Kidney capillary endothelial cell (primary cell): ENCODE measurements at regions not wholly inside any gene's neighbourhood (a gene's known extent, or its start where the extent isn't known, plus 50 kb on each side); places are given as distances from the start of the nearest gene placed in this dataset.

Experiments used
- DNase-seq: peaks from one replicate; pipeline ENCODE4 v3.0.0-alpha.2; 2018; ENCODE audit warnings: low spot score

DNA sequence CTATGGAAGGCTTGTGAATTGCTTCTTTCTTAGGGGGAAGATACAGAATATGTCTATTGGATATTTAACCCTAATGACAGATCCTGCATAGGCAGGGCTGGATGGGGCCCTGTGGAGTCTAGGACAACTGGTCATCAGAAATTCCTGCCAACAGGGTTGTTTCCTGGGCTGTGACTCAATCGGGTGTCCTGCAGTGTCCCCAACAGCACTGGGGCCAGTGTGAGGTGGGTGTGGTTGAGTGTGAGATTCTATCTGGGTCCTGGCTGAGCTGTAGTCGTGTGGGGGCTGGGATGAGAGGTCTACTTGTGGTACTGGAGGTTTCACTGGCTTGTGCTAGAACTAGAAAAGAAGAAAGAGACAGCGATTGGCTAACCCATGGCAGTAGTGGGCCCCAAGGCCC, 87.3 kb upstream of the WDR1 start:
- DNase-seq, result no peak

DNA sequence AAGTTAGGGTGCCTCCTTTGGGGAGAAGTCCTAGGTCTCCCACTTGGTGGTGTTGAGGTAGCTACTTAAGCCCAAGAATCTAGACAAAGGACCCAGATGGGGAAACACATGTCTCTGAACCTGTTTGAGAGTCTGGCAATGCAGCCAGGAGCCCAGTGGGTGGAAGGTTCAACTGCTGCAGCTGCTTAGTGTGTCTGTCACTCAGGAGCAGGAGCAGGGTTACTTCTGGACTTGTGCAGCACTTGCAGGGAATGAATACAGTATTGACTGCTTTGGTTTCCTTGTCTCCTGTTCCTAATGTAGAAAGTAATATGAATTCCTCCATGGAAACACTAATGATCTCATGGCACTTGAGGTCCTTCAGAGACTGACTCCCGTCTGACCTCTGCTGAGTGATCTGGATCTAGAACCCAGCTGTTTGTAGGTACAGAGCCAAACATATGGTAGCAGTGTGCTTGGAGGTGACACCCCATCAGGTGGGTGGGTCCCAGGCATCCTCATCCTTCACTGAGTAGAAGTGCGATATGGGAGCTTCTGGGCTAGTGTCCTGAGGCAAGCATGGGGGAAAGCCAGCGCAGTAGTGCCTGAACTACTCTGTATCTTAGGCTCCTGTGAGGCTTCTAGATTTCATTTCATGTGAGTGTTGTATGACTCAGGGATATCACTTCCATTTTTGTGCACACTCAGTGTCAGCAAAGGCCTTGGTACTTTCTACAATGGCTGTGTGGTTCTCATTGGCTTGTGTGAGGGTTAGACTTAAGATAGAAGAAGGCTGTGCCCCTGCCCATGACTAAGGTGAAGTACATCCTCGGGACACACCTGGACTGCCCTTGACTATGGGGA, 85.0 kb upstream of the WDR1 start:
- no peak for DNase-seq

DNA sequence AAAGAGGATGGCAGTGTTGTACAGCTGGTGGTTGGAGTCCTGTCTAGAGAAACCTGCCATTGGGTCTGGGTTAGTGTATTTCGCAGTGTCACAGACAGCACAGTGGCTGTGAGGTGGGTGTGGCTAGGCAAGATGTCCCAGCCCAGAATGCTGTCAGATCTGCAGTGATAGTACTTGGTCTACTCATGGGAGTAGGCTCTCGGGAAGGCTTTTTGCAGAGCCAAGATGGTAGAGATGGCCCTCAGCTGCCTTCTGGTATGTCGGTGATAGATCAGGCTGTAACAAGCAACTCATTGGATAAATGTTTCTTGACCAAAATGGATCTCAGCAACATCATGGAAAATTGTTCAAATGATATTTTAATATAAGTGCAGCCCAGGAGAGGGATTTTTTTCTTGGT, 84.3 kb upstream of the WDR1 start:
- no peak for DNase-seq

DNA sequence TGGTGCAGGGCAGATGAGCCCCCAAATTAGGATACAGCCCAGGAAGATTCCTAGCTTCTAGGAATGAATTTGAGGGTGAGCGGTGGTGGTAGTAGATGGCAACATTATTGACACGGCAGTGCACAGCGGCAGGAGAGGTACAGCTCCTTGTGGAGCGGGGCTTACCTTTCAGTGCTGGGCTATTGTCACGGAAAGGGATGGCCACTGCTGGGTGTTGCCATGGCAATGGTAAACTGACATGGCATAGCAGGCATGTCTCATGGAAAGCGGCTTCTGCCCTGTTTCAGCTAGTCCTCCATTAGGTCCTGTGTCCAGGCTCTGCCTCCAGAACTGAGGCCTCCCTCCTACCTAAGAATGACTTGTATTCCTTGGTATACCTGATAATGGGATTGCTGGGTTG, 81.8 kb upstream of the WDR1 start:
- DNase-seq, result no peak

DNA sequence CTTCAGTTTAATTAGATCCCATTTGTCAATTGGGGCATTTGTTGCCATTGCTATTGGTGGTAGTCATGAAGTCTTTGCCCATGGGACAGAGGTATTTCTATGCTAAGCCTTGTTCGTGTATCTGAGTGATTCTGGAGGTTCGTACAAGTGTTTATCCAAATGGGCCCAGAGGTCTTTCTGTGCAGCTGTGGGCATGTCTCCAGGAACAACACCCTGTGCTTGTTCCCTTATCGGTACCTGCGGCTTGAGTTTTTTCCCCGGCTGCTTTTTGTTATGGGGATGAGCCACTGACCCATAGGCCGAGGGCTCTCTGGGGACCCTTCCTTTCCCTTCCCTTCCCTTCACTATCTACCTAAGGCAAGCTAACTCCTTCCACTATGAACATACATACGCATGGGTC, 81.4 kb upstream of the WDR1 start:
- no peak for DNase-seq

DNA sequence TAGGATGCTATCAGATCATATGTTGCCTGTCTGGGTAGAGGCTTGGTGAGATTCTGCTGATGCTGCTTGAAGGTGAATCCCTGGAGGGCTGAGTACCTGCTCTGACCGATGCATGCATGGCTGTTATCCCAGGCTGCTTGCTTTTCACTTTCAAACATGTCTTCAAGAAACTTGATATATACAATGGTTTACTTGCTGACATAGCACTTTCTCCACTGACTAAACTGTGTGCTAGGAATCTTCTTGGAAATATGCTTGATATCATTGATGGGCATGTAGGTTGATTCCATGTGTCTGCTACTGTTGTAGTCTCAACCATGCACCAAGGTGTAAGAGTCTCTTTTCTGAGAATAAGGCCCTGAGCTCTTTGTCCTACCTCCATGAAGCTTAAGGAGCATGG, 79.6 kb upstream of the WDR1 start:
- no peak for DNase-seq

DNA sequence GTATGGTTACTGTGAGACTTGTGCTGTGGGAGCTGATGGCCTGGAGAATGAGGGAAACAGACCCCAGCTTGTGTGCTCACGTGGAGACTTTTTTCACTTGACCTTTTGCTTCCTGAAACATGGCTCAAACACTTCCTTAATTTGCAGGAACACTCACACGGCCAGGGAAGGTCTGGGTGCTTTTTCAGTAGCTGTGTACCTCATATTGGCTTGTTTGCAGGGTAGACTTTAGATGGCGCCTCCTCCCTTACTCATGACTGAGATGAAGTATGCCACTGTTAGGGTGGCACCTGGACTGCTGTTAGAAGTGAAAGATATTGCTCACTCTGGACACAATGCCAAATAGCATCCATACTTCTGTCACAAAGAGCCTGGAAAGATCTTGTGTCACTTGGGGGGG, 75.7 kb upstream of the WDR1 start:
- DNase-seq, result no peak

DNA sequence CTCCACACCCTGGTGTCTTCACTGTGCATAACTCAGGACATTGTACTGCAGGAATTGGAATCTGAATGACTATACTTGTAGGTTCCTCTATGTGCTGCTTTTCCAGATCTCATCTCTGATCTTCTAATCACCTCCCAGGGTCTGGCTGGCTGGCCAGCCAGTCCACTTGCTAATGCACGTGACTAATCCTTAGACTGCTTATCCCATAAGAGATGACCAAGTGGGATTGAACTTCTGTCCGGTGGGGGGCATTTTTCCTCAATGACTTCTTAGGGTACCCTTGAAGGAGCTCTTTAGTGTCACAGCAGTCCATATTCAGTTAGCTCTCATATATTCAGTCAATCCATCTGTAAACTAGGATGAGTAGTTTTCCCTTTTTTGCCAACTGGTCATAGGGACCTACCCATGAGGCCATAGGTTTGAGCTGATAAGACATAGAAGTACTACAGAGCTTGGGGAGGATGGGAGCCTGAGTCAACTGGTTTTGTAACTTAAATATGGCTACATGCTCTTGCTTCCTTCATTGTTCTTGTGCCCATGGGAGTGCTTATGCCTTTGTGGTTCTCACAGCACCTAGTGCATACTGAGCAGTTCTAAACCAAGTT, 71.9 kb upstream of the WDR1 start:
- no peak for DNase-seq

DNA sequence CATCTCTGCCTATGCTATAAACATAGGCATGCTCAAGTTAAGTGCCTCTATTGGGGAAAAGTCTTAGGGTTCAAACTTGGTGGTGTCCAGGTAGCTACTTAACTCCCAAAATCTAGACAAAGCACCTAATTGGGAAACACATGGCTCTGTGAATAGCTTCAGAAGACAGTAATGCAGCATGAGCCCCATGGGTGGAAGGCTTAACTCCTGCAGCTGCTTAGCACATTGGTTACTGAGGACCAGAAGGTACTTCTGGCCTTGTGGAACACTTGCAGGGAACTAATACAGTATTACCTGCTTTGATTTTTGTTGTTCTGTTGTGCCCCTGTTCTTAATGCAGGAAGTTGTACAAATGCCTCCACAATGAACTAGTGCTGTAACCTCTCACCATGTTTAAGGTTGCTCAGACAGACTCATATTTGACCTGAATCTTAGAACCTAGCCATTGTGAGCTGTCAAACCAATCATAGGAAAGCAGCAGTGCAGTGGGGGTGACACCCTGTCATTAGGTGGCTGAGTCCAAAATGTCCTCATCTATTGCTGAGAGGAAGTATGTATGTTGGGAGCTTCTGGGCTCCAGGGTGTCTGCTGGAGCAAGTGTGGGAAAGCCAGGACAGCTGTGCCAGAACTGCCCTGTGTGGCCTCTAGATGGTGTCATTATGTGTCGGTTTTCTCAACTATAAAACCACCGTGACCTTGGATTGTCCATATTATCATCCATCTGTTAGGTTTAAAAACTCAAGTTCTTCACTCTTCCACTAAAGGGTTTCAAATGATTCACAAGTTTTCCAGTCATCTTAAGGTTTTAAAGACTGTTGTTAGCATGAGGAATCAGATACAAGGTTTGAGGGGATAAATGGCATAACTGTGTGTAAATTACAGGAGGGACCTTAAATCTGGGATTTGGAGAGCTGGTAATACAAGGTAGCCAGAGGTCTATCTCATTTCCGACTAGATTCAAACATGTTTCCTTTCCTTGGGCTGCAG, 69.9 kb upstream of the WDR1 start:
- peak; percentile 63 for DNase-seq

DNA sequence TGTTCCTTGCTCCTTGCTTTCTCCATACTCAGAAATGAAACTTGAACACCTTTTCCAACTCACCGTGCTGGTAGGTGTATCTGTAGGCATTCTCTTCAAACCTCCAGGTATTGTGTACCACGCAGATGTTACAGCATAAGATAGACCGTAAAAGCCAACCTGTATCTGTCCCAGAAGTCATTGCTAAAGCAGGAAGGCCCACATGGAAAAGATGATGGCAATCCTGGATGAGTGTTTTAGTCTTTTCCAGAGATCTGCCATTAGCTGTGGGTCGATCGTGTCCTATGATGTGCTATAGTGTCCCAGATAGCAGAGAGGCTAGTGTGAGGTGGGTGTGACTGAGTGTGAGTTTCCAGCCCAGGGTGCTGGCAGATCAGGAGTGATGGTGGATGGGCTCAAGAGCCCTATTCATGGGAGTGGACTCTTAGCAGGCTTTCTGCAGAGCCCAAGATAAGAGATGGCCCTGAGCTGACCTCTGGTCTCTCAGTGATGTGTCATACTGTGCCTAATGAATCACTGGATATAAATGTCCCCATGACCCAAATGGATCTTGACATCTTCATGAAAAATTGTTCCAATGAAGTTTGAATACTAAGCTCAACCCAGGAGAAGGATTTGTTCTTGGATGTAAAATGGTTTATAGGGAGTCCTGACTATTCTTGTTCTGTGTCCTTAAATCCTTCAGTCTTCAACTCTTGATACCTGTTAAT, 69.1 kb upstream of the WDR1 start:
- peak; percentile 65 for DNase-seq

DNA sequence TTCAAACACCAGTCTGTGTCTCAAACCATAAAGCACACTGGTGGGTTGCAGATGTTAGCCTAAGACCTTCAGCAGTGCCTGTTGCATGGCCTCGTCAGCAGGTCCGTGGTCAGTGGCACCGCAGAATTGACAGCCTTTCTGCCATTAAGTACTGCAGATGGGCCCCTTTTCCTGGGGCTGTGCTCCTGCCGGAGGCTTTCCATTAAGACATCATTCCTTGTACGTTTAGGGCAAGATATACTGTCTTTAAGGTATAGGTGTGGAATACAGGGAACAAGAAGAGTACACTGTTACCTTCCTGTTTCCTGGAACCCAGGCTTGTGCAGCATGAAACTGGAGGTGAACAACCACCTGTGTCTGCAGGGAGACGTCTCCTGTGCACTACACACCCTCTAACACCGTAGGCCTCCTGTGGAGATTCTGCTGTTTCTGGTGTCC, 67.9 kb upstream of the WDR1 start:
- no peak for DNase-seq

DNA sequence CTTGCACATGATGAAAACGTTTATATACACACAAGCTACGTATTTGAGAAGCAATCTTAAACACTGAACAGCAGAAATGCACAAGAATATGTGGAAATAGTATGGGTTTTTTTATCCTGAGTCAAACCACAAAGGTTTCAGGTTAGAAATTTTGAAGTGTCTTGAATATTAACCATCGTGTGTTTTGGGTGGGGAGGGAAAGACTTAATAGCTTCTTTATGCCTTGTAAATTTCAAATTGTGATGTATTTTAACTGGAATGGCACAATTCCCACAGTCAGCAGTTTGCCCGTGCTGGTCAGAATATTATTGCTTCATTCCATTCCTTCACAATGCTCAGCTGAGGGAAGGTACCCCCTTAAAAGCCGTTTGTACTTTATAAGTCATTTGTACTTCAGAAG, 67.4 kb upstream of the WDR1 start:
- no peak for DNase-seq

DNA sequence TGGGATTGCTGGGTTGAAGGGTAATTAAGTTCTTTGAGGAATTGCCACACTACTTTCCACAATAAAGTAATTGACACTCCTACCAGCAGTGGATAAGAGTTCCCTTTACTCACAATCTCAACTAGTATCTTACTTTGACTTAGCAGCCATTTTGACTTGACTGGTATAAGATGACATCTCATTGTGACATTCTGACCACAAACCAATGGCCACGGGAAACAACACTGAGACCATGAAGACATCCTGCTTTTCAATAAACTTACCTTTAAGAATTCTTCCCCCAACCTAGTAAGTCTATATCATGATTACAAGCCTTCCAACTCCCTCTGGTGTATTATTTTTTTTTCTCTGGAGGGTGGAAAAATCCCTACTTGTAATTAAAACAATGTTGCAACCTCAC, 66.9 kb upstream of the WDR1 start:
- DNase-seq, result no peak

DNA sequence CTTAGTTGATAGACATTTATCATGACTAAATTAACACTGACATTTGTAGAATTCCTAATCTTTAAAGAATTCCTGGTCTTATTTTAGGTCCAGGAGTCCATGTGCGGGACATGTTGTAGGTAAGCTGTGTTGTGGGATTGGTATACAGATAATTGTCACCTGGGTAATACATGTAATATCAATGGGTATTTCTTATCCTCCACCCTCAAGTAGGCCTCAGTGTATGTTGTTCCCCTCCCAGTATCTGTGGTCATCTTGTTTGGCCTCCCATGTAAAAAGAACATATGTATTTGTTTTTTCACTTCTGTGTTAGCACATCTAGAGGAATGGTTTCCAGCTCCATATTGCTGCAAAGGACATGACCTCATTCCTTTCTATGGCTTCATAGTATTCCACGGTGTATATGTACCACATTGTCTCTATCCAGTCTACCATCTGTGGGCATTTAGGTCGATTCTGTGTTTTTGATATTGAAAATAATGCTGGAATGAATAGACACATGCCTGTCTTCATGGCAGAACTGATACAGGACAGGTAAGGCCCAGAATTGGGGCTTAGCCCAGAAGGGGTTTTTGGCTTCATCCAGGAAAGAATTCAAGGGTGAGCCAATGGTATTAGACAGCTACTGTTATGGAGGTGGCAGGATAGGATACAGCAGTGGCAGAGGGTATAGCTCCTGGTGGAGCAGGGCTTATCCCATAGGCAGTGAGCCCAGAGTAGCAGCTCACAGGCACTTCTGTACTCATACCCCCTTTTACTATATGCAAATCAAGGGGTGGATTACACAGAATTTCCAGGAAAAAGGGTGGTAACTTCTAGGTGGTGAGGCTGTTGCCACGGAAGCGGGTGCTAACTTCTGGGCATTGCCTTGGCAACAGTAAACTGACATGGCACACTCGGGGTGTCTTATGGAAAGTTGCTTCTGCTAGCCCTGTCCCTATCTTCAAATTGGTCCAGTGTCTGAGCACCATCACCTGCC, 66.1 kb upstream of the WDR1 start:
- no peak for DNase-seq

DNA sequence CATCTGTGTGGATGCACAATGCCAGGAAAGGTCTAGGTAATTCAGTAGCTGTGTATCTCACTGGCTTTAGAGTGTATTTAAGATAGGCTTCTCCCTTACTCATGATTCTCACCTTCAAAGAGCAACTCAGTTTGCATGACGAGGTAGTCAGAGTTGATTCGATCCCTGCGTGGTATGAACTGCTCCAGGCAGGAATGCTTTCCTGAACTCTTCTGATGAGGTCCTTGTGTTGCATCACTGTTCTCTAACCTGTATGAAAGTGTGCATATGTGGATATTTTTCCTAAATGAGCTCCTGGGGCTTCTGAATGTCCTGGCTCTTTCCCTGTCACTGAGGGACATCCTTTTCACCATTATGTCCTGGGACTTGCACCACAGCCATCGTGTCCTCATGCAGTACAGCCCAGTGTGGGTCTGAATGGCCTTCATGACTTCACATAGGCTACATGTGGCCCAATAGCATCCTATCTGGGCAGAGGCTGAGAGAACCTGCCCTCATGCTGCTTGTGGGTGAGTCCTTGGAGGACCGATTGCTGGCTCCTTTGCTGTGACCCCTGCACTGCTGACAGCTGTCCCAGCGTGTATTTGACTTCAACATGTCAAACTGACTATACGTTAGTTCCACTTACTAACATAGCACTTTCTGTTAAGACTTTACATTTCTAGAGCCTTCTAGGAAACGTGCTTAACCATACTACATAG, 65.3 kb upstream of the WDR1 start:
- peak; percentile 95 for DNase-seq

DNA sequence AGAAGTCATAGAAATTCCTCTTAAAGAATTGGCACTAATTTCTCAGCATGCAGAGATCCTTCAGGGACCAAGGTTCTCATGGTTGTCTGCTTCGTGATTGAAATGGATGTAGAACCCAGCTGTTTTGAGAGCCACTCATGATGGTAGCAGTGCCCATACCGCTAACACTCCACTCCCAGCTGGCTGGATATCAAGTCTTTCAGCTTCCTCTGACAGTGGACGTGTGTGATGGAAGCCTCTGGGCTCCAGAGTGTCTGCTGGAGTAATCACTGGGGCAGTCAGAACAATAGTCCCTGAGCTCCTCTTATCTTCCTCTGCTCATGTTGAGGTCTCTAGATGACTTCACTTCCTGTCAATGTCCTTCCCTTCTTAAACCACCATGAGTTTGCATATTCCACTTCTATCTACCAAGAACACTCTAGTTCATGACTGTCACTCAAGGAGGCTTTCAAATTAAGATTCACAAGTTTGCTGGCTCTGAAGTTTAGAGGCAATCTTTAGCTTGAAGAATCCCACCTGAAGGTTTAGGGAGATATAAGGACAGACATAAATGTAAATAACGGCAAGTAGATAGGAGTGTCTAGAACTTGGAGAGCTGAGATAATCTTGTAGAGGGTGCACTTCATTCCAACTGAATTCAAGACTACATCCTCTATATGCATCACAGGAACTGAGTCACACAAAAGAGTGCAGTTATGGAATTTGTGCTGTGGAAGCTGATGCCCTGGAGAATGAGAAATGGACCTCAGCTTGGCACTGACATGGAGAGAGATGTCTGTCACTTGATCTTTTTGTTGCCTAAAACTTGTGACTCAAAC, 64.5 kb upstream of the WDR1 start:
- DNase-seq, result peak; percentile 98

DNA sequence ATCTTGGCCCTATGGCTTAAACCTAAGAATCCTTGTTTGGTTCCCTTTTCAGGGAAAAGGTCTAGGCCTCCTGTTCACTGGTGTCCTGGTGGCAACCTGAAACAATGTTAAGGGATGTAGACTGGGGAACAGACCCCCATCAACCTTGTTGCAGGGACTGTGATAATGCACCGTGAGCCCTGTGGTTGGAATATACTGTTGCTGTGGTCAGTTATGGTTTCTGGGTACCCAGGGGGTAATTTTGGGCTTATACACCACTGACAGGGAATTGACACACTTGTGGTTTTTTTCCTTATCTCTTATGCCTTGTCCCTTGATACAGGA, 64.0 kb upstream of the WDR1 start:
- no peak for DNase-seq

DNA sequence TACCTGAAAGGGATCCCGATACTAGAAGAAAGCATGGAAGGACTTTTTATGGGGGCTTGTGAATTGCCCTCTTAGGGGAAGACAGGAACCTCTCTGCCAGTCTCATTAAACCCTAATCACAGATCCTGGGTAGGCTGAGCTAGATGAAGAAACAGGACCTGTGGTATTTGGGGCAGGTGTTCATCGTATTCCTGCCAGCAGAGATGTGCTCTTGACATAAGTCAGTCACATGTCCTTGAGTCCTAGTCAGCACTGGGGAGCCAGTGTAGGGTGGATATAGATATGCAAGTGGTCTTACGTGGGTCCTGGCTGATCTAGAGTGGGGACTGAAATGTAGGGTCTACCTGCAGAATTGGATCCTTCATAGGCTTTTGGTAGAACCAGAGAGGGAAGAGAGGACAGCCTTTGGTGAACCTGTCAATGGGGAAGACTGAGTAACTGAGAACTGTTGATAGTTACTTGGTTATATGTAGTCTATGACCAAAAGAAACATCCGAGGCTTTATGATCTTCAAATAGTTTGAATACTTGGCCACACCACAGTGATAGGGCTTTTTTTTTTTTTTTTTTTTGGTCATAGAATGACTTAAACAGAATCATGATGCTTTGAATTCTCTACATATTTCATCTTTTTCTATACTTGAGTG, 63.5 kb upstream of the WDR1 start:
- DNase-seq, result no peak

DNA sequence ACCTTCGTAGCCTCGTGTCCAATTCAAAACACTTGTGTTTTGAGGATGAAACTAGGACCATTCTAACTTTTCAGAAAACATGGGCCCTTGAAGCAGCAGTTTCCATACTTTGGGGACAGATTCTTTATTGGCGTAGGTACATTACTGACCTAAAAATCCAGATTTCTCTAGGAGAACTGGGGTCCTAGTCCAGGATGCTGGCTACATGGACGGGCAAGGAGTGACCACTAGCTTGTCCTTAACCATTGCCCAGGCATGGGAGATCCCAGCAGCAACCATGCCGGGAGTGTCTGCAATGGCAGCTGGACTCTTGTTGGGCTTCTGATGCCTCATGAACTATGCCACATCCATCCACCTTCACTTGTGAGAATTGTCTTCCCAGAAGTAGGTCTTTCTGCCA, 62.2 kb upstream of the WDR1 start:
- no peak for DNase-seq
